ENCODE measurements at regions not wholly inside any gene's neighbourhood (a gene's known extent, or its start where the extent isn't known, plus 50 kb on each side); places are given as distances from the start of the nearest gene placed in this dataset.
A peak's percentile ranks its signal among the peaks of the same experiment; 100 is the strongest.
"Not testable (repeated sequence)": the region's sequence is repeated elsewhere in the genome, so short reads cannot be mapped to it uniquely, and the experiment has no call there.

GRCh38 chr6:74467533-74468215 lies 738.2 kb downstream of the COL12A1 start:
- no peak for DNase-seq

DNA sequence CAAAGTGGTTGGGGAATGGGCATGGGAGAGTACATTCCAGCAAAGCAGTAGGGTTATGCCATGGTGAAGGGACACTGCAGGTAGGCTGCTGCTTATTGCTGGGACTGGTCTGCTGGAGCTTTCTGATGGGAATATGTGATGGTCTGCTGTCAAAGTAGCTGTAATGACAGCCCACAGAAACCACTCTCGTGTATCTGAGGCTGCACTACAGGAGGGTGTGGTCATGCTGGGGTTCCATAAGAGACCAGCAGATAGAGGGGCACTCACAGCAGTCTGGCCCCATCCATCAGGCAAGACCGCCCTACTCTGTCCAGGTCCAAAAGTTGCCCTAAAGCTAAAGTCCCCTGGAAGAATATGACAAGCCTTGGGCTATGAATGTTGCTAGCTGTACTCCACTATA lies 739.3 kb downstream of the COL12A1 start:
- no peak for DNase-seq

DNA sequence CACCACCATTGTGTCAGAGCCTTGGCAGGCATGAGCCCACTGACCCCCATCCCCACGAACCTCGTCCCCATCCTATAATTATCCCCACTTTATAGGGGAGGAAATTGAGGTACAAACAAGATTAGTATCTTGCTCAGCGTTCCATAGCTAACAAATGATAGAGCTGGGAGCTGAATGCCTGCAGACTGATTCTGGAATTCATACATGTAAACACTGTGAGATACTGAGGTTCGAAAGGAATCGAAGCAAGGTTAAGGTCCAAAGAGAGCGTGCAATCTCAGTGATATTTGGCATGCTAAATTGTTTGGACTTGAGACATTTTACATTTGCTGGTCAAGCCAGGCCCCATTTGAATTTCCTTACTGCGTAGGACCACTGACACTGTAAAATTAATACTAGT lies 746.6 kb downstream of the COL12A1 start:
- no peak for DNase-seq

GRCh38 chr6:74458536-74458935 lies 747.3 kb downstream of the COL12A1 start:
- no peak for DNase-seq

- DNase-seq = no peak
Measured at GRCh38 chr6:74455786-74456185, 750.1 kb downstream of the COL12A1 start.

DNA sequence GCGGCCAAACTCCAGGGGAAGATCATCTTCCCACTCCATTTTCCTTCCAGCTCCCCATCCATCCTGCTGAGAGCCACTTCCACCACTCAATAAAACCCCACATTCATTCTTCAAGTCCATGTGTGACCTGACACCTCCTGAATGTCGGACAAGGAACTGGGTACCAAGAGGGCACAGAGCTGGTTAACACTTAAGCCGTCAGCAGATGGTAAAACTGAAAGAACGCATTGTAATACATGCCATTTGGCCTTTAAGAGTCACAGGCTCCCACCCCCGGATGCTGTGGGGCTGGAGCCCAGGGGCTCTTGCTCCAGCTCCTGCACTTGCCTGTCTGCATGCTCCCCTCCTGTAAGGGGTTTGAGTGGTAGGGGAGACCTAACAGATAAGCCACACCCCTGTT lies 753.9 kb downstream of the COL12A1 start:
- no peak for DNase-seq

GRCh38 chr6:74448850-74449249 lies 752.8 kb downstream of the CD109 start:
- DNase-seq = no peak

GRCh38 chr6:74447013-74447412 lies 751.0 kb downstream of the CD109 start:
- no peak for DNase-seq

GRCh38 chr6:74439123-74439811 lies 743.3 kb downstream of the CD109 start:
- DNase-seq = no peak

GRCh38 chr6:74438395-74438794 lies 742.4 kb downstream of the CD109 start:
- DNase-seq = not testable (repeated sequence)

DNA sequence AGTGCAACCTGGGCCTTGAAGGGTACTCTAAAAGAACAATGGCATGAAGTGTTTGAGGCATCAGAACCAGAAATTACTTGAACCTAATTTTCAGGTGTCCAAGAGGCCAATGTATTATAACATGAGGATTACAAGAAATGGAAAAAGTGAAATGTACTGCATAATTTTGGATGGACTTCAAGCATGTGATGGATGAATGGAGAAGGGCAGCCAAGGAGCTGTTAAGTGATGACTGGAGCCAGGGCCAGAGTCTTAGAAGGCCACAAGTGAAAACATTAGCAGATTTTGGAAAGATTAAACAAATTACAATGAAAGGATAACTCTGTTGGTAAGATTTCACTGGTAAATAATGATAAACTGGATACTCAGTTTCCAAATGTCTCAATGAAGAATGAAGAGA lies 738.2 kb downstream of the CD109 start:
- no peak for DNase-seq

DNA sequence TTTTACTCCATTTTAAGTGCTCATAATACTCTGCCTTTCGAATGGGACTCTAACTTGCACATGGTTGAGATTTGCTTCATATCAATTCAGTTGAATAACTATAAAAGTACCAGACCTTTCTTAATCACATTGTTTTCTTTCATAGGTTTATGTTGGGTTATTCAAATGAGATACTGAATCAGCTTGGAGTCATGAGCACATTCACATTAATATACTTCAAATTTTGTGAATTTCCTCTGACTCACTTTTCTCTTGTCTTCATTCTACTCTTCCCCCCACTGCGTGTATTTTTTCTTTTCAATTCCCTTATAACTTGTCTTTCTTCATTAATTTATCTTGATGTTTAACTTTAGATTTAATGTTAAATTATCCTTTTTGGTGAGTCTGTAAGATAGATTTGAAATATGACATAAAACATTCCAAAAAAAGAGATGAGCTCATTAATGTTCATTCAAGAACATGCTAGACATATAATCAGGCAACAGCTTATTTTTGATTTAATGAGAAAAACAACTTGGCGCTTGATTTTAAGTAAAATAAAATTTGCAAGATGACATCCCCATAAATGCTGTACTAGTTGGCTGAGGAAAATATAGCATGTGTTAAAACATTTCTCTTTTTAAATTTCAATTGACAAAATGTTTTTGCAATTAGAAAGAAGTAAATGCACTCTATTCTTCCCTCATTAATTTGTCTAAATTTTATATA lies 736.0 kb downstream of the CD109 start:
- DNase-seq = no peak

- DNase-seq = no peak
Measured at GRCh38 chr6:74420221-74420620, 724.2 kb downstream of the CD109 start.

GRCh38 chr6:74415056-74415455 lies 719.1 kb downstream of the CD109 start:
- DNase-seq = no peak

DNA sequence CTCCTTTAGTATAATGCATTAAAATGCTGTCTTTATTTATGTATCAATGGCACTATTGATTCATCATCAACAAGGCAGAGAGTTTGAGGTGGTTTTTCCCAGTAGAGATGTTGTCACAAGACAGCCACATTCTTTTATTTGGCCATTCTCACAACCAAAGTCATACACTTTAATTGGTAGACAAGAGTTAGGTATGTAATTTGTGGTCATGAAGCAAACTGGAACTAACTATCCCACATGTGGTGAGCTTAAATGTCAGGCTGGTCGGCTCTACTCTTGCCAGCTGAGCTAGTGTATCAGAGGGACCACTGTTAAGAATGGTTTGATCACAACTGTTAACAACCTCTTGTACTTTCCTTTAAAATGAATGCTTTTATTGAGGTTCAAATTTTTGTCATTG lies 714.6 kb downstream of the CD109 start:
- DNase-seq = no peak

GRCh38 chr6:74409447-74409846 lies 713.4 kb downstream of the CD109 start:
- peak; percentile 69 for DNase-seq

DNA sequence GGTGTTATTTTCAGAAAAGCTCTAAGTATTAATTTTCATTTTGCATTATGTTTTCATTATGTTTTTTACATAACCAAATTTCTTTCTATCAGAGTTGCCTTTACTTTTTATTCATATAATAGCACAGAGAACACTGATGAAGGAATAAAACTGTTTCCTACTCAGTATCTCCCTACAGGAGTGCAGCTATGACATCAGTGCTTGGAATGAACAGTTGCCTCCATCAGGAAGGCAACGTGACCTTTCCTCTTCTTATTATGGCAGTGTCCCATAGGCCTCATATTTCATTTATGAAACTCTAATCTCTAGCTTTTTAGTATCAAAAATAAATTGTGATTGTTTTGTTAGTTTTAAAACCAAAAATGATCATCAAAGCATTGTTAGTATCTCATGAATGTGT lies 712.8 kb downstream of the CD109 start:
- DNase-seq = no peak

- no peak for DNase-seq
Measured at GRCh38 chr6:74404366-74404765, 708.4 kb downstream of the CD109 start.

DNA sequence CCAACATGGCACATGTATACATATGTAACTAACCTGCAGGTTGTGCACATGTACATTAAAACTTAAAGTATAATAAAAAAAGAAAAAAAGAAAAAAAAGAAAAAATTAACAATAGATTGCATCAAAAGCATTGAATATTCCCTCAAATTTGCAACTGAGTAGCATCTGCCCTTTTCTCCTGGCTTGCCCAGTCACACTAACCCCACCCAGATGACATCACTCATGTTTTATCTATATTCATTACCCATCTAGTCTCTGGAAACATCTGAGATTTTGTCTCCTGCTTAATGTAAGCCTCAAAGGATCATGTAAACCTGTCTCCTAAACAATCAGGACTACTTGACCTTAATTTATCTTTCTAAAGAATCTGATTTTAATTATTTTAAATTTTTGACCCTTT lies 706.8 kb downstream of the CD109 start:
- no peak for DNase-seq

GRCh38 chr6:74378437-74378836 lies 682.4 kb downstream of the CD109 start:
- not testable (repeated sequence) for DNase-seq

DNA sequence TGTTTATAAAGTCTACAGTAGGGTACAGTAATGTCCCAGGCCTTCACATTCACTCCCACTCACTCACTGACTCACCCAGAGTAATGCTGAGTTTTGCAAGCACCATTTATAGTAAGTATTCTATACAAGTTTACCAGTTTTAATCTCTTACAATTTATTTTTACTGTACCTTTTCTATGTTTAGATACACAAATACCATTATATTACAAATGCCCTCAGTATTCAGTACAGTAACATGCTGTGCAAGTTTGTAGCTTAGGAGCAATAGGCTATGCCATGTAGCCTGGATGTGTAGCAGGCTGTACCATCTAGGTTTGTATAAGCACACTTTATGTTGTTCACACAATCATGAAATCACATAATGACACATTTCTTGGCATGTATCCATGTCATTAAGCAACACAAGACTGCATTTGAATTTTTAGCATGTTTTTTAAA lies 673.6 kb downstream of the CD109 start:
- no peak for DNase-seq

- DNase-seq = no peak
Measured at GRCh38 chr6:74368746-74369145, 672.7 kb downstream of the CD109 start.

DNA sequence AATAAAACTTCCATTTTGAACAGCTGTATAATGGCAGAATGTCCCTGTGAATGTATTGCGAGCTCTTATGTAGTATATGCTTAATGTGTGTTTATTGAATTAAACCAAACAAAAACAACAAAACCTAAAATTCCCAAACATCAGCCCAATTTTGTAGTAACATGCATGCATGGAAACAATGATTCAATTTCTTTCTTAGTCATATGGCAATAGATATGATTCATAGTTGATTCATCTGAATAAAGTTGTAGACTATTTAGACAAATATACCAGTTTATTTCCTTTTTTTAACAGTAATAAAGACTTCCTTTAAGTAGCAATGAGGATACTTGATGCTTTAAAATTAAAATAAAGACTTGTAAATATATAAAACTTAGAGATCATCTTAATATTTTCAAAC lies 670.6 kb downstream of the CD109 start:
- no peak for DNase-seq

DNA sequence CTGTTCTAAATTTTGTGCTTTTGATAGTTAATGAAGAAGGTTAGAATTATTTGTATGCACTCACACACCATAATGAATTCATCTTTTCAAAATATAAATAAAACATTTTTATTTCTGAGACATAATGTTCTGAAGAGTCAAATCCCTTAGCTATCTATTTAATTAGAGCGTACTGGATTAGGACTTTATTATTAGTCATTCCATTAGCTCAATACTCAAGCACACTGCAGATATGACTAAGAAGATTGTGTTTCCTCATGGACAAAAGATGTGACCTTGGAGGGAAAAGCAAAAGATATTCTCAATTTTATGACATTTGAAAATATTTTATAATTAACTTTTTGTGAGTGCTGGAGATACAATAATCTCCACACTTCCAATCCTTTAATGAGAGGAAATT lies 666.4 kb downstream of the CD109 start:
- DNase-seq = no peak
